NCI-H460 (cell line): ENCODE measurements at regions not wholly inside any gene's neighbourhood (a gene's known extent, or its start where the extent isn't known, plus 50 kb on each side); places are given as distances from the start of the nearest gene placed in this dataset.
"Not testable (repeated sequence)": the region's sequence is repeated elsewhere in the genome, so short reads cannot be mapped to it uniquely, and the experiment has no call there.

Experiments
- DNase-seq: peaks from one replicate; pipeline ENCODE4 v3.0.0-alpha.2; 2016; ENCODE audit warnings: low read depth; ENCODE audit errors: extremely low read depth

DNA sequence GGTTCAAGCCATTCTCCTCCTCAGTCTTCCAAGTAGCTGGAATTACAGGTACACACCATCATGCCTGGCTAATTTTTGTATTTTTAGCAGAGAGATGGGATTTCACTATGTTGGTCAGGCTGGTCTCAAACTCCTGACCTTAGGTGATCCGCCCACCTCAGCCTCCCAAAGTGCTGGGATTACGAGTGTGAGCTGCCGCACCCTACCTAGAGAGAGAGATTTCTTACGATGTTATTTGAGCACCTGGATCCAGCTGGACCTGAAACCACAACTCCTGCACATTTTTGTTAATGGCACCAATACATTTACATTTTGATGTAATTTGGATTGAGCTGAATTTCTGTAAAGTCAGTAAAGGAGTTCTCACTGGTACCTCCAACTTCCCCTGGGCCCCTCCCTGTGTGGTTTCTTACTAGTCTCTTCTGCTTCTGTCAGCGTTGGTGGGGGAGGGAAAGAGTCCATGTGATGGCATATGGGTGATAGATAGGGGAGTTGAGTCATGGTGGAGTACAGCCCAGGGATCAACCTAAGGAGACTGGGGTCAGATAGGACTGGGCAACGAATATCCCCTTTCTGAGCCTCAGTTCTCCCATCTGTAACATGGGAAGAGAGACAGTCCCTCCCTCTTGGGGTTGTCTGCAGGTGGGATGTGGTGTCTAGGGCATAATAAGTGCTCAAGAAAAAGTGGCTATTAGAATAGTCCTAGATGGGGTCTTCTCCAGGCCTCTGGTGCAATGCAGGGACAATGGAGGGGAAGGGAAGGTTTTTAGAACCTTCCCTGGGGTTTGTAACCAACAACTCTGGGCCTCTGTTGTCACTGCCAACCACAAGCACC lies 83.3 kb upstream of the MED13L start:
- no peak for DNase-seq

DNA sequence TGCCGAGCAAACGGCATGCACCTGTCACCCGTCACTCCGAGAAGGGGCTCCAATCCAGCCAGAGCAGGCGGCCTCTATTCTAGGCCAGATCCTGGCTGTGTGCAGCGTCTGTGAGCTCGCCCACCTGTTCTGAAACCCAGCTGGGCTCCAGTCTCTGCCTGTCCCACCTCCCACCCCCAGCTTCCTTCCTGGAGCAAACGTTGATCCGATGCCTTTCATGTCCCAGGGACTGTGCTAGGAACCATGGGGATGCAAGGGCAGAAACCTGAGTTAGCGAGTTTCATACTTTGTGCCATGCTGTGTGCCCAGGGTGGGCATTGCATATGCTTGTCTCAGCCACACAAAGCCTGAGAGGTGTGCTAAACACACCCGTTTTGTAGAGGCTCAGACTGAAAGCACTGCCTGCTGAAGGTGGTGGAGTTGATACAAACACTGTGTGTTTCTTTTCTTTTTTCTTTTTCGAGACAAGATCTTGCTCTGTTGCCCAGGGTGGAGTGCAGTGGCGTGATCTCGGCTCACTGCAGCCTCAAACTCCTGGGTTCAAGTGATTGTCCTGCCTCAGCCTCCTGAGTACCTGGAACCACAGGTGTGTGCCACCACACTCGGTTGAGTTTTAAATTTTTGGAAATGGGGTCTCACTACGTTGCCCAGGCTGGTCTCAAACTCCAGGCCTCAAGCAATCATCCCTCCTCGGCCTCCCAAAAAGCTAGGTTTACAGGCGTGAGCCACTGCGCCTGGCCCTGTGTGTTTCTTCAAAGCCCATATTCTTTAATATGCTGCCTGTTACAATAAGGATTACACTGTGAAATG lies 84.1 kb upstream of the MED13L start:
- no peak for DNase-seq

DNA sequence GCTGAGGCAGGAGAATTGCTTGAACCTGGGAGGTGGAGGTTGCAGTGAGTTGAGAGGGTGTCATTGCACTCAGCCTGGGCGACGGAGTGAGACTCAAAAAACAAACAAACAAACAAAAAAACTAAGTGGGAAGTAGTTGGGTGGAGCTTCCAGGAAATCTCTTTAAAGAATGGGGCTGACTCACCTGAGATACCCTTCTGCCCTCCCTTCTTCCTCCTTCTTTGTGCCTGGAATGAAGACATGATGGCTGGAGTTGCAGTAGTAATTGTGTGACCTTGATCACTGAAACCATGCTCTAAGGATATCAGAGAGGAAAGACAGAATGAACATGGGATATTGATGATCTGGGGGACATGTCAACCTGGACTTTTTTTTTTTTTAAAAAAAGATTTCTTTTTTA lies 87.6 kb upstream of the MED13L start:
- no peak for DNase-seq

DNA sequence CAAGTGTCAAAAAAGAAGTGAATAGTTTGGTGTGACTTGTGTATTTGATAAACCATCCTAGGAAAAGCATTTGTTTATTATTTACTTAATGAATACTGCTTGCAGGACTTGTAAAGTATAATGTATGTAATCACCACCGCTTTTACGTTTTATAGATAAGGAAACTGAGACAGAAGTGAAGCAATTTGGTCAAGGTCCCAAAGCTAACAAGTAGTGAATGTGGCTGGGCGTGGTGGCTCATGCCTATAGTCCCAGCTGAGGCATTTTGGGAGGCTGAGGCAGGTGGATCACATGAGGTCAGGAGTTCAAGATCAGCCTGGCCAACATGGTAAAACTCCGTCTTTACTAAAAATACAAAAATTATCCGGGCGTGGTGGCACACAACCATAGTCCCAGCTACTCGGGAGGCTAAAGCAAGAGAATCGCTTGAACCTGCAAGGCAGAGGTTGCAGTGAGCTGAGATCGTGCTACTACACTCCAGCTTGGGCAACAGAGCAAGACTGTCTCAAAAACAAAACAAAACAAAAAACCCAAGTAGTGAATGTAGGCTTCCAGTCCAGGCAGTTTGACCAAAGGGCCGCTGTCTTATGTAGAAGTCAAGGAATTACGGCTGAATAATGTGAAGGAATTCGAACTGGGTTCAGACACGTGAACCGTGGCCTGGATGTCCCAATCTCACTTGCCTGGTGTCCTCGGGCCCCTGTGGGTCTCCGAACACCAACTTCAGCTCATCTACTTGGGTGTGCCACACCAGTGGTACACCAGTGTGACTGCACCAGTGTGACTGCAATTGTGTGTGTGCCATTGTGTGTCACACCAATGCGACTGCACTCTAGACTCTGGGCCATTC lies 88.3 kb upstream of the MED13L start:
- no peak for DNase-seq

DNA sequence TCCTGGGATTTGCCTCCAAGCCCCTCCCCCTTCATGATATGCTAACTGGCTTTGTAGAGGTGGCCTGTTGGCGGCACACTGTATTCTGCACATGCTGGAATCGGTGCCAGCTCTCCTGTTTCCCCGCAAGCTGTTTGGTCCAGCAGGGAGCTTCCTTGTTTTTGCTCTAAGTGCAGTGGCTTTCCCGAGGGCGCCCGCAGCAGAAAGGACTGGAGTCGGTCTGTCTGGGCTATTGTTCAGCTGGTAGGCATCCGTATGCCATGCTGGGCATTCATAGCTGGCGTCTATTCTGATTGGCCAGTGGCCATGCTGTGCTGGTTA lies 88.9 kb upstream of the MED13L start:
- DNase-seq, result no peak

DNA sequence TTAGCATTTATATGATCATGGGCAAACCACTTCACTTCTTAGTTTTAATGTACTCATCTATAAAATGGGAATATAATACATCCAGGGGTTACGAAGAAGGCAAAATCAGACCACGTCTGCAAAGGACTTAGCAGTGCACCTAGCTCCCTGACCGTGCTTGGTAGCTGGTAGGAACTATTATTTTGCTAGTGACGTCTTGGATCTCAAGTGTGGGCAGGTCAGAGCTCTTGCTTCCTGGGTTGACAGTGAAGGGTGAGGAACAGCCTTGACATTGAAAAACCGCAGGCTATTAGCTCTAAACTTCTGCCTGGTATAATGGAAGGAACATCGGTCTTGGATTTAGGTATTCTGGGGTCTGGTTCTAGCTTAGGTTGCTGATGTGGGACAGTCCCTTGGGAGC lies 89.3 kb upstream of the MED13L start:
- no peak for DNase-seq

DNA sequence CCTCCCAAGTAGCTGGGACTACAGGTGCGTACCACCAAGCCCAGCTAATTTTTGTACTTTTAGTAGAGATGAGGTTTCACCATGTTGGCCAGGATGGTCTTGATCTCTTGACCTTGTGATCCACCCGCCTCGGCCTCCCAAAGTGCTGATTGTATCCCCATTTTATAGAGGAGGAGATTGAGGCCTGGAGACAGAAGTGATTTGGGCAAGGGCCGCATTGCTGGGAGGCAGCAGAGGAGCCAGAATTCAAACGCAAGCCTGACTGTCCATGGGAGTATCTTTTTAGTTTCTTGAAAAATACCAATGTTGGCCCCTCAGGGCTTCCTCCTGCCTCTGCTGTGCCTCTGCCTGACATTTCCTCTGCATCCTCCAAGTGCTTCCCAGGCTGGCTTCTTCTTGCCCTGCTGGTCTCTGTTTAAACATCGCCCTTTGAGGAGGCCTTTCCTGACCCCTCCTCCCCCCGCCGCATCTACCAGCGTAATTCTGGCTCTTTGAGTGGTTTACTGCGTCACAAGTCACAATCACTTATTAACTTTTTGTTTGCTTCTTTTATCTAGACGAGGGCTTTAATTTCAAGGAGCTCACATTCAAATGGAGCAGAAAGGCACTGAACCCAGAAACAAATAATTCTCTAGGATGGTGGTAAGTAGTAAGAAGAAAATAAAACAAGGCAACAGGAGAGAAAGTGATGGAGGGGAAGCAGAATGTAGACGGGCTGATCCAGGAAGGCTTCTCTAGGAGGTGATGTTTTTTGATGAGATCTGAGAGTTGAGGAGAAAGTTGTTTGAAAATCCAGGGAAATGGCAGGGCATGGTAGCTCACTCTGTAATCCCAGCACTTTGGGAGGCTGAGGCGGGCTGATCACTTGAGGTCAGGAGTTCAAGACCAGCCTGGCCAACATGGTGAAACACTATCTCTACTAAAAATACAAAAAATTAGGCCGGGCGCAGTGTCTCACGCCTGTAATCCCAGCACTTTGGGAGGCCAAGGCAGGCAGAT lies 91.0 kb upstream of the MED13L start:
- DNase-seq, result no peak

DNA sequence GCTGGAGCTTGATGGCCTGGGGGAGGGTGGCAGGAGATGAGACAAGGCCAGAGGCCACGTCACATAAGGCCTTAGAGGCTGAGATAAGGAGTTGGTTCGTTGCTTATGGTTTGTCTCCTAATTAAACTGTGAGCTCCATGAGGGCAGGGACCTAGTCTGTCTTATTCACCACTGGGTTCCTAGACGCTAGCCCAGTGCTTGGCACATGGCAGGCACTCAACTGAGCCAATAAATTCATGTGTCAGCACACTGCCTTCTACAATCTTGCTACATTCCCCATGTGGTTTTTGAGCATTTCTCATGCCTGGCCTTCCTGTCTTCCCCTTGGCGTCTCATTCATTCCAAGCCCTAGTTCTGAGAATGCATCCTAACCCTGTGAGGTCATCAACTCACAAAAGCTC lies 92.5 kb upstream of the MED13L start:
- no peak for DNase-seq

DNA sequence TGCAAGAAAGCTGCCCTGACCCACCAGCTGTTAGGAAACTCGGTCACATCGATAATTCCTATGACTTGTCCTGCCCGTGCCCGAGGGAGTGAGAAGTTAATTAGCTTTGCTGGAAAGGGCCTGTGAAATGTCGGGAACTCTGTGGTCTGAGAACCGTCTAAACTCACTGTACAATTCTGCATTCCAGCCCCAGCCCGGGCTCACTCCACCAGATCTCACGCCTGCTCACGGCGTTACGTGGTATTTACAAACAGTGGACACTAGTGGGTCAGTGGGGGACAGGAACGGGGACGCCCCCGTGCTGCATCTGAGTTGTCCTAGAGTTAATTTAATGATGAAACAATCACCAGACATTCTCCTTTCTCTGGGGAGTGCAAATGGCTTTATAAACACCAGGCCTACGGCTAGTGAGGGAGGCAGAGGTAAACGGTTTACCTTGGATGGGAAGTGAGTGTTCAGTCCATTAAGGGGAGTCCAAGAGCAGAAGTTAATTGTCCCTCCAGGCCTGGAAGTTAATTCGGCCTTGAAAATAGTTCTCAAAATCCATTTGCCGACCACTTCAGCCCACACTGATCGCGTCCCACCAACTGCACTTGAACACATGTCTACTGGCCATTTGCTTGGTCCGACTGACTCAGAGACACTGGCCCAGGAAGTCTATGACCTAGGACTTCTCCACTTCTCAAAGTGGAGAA lies 93.5 kb upstream of the MED13L start:
- DNase-seq, result no peak

DNA sequence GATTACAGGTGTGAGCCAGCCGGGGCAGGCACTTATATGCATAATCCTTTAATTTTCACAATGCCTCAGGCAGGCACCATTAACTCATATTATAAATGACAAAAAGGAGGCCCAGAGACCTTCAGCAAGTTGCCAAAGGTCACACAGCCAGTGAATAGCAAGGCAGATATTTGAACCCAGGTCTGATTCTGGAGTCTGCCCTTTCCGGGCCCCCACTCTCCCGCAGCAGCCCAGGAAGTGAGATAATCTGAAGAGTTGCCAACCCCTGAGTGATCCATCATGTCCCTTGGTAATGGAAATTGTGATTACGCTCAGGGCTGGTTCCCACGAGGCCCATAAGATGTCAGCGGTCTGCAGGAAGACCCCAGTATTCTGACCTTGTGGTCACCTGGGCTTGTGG lies 95.3 kb upstream of the MED13L start:
- no peak for DNase-seq

DNA sequence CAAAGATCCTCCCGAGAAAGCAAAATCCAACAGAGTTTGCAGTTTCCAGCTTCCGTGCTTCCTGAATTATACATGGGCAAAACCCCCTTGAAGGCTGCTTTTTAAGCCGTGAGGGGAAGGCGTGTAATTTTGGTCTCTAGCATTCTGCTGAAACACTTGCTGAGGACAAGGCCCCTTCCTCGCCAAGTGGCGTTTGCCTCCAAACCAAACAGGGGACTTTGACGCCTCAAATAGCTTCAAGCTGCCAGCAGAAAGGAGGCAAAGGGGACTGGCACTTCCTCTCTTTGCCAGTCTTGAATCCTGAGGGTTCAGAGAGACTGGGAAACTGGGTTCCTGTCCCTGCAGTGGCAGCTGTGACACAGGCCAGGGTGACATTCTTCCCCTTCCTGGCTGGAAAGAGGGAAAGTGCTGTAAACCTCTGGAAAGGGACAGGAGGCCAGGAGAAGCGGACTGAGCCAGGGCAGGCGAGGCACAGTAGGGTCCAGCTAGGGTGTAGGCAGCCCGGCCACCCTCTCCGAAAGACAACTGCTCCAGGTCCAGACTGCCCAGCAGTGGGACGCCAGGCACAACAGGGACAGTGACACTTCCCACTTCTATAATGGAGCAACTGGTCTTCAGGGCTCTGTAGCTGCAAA lies 96.2 kb upstream of the MED13L start:
- no peak for DNase-seq

DNA sequence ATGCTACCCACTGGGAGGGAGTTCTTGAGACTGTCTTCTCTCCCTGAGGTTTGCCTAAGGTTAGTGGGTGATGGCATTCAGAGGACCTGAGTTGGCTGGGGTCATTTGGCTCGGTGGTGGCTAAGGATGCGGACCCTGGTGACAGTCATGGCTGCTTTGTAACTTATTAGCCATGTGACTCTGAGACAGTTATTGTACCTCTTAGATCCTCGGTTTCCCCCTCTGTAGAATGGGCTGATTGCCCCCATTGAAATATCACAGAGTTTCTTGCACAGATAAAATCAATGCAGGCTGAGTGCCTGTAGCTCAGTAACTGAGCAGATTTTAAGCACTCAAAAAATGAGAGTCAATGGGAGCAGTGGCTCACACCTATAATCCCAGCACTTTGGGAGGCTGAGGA lies 96.7 kb upstream of the MED13L start:
- no peak for DNase-seq

DNA sequence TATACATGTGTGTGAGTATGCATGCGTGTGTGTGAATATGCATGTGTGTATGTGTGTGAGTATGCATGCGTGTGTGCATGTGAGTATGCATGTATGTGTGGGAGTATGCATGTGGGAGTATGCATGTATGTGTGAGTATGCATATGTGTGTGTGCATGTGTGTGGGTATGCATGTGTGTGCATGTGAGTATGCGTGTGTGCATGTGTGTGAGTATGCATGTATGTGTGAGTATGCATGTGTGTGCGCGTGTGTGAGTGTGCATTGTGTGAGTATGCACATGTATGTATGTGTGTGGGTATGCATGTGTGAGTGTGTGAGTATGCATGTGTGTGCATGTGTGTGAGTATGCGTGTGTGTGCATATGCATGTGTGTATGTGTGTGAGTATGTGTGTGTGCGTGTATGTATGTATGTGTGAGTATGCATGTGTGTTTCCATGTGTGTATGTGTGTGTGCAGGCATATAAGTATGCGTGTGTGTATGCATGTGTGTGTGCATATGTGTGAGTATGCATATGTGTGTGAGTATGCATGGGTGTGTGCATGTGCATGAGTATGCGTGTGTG lies 97.9 kb upstream of the MED13L start:
- DNase-seq, result no peak

DNA sequence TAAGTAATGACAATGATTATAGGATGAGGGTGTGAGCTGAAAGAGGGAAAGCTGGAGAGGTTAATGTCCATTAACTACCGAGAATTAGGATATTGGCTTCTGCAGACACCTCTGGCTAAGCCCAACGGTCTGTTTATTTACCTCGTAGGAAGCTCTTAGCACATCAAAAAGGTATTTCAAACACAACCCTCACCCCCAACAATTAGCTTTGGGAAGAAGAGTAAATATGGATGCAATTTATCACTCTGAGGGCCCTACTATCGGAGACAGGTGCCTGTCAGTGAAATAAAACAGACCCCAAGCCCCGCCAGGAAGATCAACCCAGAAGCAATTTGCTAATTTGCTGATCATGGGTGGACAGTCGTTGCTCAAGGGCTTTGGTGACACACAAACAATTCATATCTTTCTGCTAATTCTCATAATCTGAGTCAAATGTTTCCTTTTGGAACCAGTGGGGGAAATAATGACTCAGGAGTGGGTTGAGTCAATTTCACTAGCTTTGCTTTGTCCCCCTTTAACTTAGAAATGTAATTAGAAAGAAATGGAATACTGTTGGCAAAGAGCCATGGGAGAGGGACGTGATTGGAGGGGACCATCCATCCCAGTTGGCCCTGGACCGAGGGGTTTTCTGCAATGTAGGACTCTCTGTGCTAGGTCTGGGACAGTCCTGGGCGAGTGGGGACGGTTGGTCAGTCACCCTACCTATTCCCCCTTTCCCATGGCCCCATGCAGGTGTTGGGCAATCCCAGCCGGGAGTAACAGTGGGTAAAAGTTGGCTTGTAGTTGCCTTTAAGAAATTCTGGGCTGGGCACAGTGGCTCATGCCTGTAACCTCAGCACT lies 99.1 kb upstream of the MED13L start:
- DNase-seq, result no peak

DNA sequence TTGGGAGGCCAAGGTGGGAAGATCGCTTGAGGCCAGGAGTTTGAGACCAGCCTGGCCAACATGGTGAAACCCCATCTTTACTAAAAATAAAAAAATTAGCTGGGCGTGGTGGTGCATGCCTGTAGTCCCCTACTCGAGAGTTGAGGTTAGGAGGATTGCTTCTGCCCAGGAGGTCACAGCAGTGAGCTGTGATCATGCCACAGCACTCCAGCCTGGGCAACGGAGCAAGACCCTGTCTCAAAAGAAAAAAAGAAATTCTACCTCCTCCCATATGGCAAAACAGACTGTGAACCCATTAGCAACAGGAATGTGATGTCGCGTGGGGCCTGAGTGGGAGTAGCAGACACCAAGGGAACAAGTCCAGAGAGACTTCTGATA lies 99.7 kb upstream of the MED13L start:
- not testable (repeated sequence) for DNase-seq

DNA sequence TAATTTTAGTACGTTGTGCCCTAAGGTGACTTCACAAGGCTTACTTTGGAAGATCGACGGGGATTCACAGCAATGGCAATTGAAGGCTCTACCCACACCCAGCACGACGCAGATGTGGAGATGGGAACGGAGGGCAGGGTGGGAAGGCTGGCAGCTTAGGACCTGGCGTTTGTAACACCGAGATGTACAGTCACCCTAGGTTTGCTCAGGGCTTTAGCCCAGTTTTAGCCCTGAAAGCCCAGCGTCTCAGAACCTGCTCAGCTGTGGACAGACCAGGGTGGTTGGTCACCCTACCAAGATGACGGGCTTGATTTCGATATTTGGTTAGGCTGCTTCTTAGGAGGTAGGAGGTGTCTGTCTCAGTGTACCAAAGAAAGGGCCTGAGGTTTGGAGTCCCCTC lies 100.5 kb upstream of the MED13L start:
- DNase-seq, result no peak

DNA sequence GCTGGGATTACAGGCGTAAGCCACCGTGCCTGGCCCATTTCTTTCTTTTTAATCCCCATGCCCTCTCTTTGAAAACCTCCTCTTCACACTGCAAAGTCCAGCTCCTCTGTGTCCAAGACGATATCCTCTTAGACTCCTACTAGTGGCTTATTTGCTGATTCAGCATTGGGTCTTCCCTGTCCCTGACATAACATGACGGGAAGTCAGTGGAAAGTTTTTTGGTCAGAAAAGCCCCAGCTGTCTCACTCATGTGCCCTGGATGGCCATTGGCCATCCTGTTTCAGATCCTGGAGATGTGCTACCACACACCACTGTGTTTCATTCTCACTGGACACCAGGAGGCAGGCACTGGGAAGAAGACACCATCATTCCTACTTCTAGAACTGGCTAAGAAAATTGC lies 102.6 kb upstream of the MED13L start:
- no peak for DNase-seq

DNA sequence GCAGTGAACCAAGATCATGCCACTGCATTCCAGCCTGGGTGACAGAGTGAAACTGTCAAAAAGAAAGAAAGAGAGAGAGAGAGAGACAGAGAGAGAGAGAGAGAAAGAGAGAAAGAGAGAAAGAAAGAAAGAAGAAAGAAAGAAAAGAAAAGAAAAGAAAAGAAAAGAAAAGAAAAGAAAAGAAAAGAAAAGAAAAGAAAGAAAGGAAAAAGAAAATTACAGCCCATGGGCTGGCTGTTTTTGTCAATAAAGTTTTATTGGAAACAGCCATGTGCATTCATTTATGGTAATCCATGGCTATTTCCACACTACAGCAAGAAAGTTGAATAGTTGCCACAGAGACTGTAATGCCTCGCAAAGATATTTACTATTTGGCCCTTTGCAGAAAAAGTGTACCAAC lies 103.2 kb upstream of the MED13L start:
- not testable (repeated sequence) for DNase-seq
